IPS-NIHi7 (cell line): ENCODE measurements at regions not wholly inside any gene's neighbourhood (a gene's known extent, or its start where the extent isn't known, plus 50 kb on each side); places are given as distances from the start of the nearest gene placed in this dataset.
A peak's percentile ranks its signal among the peaks of the same experiment; 100 is the strongest.

Experiments
- DNase-seq: peaks from one replicate; pipeline ENCODE4 v3.0.0; 2012; ENCODE audit warnings: mixed read lengths; ENCODE audit errors: extremely low spot score

DNA sequence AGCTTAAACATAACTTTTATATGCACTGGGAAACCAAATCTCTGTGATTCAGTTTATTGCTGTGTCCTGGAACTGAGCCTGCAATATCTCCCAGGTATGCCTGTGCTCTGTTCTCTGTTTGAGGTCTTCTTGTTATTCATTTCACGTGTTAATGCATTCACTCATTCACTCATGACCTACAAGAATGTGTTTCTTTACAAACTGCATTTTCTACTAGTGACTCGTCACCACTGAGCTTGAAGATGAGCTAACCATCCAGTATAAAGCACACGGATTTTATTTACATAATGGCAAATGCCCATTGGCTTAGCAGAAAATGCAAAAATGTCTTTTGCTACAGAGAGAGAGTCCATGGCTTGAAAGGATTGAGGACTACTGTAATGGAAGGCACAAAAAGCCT, 75.0 kb upstream of the DUSP10 start:
- DNase-seq, result no peak

DNA sequence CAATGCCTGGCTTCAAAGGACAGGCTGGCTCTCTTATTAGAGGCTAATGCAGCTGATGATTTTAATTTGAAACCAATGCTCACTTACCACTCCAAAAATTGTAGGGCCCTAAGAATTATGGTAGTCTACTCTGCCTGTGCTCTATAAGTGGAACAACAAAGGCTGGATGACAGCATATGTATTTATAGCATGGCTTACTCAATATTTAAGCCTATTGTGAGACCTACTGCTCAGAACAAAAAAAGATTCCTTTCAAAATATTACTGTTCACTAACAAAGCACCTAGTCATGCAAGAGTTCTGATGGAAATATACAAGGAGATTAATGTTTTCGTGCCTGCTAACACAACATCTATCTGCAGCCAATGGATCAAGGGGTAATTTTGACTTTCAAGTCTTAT, 73.8 kb upstream of the DUSP10 start:
- no peak for DNase-seq

DNA sequence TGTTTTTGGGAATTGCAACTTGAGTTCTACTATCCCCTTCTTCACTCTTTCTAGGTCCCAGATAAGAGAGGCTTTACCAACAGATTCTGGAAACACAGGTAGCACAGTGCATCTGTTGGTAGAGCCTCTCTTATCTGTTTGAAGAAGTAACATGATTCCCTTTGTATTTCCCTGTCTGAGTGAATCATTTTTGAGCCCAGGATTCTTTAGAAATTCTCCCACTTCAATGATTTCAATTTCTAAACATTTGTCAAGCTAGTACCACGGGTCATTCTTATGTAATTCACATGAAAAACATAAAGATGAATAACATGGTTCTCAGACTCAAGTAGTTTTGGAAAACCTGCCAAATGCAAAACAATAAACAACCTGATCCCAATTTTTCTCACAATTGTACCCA, 72.0 kb upstream of the DUSP10 start:
- no peak for DNase-seq

GRCh38 chr1:221812905-221813597, 71.2 kb upstream of the DUSP10 start:
- no peak for DNase-seq

- no peak for DNase-seq
Observed at GRCh38 chr1:221812088-221812752, 70.3 kb upstream of the DUSP10 start.

GRCh38 chr1:221810406-221810805, 68.5 kb upstream of the DUSP10 start:
- DNase-seq, result no peak

DNA sequence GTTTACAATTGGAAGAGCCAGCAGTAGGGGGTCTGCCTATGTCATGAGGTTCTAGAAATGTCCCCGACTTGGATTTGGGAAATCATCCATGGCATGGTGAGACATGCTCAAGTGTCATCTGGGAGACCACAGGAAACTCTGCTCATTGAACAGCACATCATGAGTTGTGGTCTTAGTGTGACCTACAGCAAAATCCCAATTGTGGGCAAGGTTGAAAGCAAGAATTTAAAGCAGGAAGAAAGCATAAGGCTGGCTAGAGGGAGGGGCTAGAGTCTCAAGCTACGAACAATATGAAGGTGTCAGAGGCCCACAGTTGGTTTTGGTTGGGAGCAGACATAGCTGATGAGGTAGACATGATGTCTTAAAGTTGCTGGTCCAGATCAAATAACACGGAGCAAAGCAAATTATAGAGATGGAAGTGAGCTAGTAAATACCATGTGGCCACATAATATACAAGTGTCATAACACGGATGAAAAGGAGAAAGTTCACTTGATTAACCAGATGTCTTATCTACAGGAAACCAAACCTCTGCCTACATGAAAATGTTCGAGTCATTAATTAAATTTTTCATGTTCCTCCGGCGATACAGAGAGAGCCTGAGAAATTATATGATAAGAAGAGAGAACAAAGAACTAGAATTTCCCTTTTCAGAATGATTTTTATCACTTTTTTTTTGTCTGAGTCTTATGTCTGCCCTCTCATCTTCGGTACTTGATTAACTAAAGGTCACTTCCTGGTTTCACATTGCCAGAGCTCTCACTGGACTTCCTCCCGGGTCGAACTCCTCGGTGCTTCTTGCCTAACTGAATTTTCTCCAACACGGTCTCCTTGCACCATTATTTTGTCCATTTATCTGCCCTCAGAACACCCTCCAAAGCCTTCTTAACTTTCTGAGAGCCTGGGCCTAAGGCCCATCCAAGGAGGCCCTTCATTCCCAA, 67.5 kb upstream of the DUSP10 start:
- no peak for DNase-seq

GRCh38 chr1:221806984-221807383, 65.1 kb upstream of the DUSP10 start:
- no peak for DNase-seq

DNA sequence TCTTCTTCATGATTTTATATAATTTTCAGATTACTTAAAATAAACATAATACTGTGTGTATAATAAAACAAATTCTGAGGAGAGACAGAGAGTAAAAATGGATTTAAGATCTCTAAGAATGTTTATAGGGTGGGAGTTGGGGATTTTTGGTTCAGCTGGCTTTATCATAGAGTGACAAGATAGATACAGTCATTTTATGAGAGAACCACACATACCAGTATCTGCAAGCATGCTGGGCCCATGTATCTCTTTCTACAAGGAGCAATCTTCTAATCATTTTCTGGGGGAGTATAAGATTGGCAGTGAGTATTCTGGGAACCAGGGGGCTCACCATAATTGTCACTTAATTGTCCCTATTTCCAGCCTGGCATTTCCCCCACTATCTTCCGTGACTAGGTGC, 64.3 kb upstream of the DUSP10 start:
- DNase-seq, result no peak

GRCh38 chr1:221805121-221805520, 63.2 kb upstream of the DUSP10 start:
- no peak for DNase-seq

- DNase-seq, result no peak
Observed at GRCh38 chr1:221804303-221804702, 62.4 kb upstream of the DUSP10 start.

GRCh38 chr1:221801773-221802516, 60.1 kb upstream of the DUSP10 start:
- DNase-seq, result peak; percentile 48

DNA sequence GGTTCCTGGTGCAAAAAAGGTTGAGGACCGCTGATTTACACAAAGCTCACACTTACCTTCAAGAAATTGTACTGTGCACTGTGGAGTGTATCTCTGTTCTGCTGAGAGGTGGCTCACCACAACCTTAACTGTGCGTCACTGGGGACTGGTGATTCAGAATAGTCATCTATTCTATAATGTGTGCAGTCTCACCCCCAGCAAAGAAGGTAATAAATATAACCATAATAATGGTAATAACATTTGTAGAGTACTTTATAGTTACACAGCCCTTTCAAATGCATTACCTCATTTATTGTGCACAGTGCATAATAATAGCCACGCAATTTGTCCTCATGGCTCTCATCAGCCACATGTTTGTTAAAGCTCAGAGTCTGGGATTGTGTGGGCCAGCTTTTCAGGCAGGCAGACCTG, 59.4 kb upstream of the DUSP10 start:
- no peak for DNase-seq

- no peak for DNase-seq
Observed at GRCh38 chr1:221800831-221801230, 58.9 kb upstream of the DUSP10 start.

DNA sequence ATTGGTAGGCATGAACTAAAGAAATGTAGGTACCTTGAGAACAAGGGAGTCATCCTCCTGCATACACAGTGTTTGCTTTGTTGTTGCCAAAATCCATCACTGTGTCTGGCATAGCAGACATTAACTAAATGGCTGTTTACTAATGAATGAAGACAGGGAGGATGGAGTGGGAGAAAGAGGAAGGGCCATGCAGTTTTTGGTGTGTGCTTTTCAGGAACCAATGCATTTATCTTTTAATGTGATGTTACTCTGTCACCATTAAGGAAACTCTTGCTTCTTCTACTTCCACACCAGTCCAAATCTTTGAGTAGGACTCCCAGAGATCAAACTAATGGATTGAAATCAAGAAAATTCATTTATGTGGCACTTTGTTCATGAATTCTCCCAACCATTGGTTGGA, 55.6 kb upstream of the DUSP10 start:
- no peak for DNase-seq

- DNase-seq, result no peak
Observed at GRCh38 chr1:221796700-221797099, 54.8 kb upstream of the DUSP10 start.

GRCh38 chr1:221795380-221795779, 53.5 kb upstream of the DUSP10 start:
- no peak for DNase-seq

- no peak for DNase-seq
Observed at GRCh38 chr1:221794935-221795334, 53.0 kb upstream of the DUSP10 start.

GRCh38 chr1:221794079-221794670, 52.3 kb upstream of the DUSP10 start:
- DNase-seq, result no peak

- no peak for DNase-seq
Observed at GRCh38 chr1:221793439-221794078, 51.7 kb upstream of the DUSP10 start.

DNA sequence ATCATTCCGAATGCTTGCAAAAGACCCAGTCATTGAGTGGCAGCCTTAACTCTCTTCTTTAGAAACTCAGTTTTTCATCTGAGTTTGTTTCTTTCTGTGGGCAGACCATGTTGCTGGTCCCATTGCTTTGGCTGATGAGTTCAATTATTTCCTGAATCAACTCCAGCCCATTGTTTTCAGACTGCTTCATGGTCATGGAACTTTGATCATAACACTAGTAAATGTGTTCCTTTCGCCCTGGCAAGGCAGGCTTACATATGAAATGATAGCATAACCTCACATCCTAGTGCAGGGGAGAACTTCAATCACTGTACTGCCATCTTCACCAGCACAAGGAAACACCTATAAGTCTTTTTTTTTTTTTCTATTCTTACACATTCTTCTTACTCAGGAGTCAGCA, 50.0 kb upstream of the DUSP10 start:
- no peak for DNase-seq
